Uterus (tissue), 2 donors: ENCODE measurements at regions not wholly inside any gene's neighbourhood (a gene's known extent, or its start where the extent isn't known, plus 50 kb on each side); places are given as distances from the start of the nearest gene placed in this dataset.

Source experiments
- CTCF ChIP-seq, 4 experiments: fragments of 200-600 bp in 2 of 4; fragments of 450-650 bp in 2 of 4; sonication (generic) in 2 of 4; IDR thresholded peaks; one replicate each; pipeline ENCODE4 v1.5.1; 2016 to 2019; ENCODE audit warnings: antibody characterized with exemption in 4 of 4, mild to moderate bottlenecking in 2 of 4, moderate library complexity in 1 of 4
- POLR2A ChIP-seq, 2 donors: fragments of 450-650 bp; IDR thresholded peaks; one replicate each; pipeline ENCODE4 v1.6.1; 2016; ENCODE audit warnings: antibody characterized with exemption in 2 of 2, mild to moderate bottlenecking in 1 of 2, moderate library complexity in 1 of 2

DNA sequence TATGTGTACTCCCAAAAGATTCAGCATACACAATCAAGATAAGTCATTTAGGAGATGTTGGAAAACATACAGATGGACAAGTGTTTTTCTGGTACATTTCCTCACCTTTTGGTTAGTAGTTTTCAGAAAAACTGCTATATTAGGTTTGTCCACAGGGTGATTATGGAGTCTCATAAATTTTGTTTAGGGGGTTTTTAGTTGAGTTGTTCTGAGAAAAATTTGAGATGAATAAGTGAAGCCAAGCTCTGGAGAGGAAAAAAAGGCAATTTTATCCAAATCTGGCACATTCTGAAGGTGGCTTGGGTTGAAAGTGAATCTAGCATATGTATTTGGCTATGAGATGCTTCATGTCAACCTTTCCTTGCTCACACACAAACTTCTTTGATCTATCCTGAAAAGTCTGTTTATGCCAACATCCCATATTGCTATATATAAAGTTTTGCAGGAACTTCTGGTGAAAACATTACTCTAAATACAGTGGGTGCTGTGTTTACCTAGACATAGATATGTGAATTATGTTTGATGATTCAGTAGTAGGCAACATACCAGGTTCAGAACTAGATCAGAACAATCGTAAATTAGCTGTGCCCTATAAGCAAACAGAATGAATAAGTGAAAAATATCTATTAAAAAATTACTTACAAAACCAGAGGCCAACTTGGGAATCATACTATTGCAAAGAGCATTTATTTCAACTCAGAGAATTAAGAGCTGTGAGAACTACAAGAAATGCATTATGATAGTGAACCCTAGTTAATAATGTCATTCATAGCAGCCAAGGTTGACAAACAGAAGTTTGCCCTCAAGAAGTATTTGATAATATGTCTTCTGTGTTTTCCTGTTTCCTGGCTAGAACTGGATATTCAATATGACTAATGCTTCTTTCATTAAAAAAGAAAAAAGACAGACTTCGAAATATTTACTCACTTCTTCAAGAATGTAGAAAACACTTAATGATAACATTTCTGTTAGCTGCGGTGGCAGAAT lies 552.0 kb downstream of the IRS1 start:
- TF ChIP-seq CTCF (IDR thresholded peaks at IDR 0.05) (no peak), POLR2A (IDR thresholded peaks at IDR 0.05) (no peak)
